ENCODE measurements at regions not wholly inside any gene's neighbourhood (a gene's known extent, or its start where the extent isn't known, plus 50 kb on each side); places are given as distances from the start of the nearest gene placed in this dataset.

DNA sequence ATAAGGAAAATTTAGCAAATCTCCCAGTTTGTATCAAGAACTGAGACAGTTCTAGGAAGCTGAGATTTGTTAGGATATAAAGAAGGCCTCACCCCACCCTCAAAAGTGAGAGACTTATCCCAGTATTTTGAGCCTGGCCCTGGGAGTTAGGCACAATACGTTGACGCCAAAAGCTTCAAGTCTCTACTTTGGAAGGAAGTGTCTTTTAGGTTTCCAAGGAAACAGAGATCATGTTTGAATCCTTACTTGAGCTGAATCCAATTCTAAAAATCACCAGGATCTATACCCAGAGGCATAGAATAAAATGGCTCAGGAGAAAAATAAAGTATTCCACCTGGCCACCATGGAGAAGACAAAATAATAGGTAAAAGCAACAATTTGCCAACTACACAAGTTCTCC lies 115.9 kb upstream of the NRG3 start:
- Histone ChIP-seq H3K9me3 (ENCODE audit: low read length) (no peaks in the 10 kb centered on the region), H3K27ac (ENCODE audit: low read depth, low read length, poor library complexity, severe bottlenecking) (no peak overlapping the region), H3K79me2 (ENCODE audit: insufficient read depth, low read depth, low read length) (no peaks in the 10 kb centered on the region), H2AFZ (ENCODE audit: low read length) (no peak overlapping the region), H3K9me2 (ENCODE audit: insufficient read depth, low read length) (no peaks in the 10 kb centered on the region), H3K36me3 (ENCODE audit: insufficient read depth, low read length) (no peaks in the 10 kb centered on the region), H4K20me1 (ENCODE audit: insufficient read depth, low read length) (no peaks in the 10 kb centered on the region), H3K4me2 (ENCODE audit: low read length) (no peak overlapping the region), H3K4me3 (ENCODE audit: low read depth, low read length, poor library complexity, severe bottlenecking) (no peak overlapping the region), H3K4me1 (ENCODE audit: insufficient read depth, low read length, poor library complexity, severe bottlenecking) (no peaks in the 10 kb centered on the region)
- CTCF ChIA-PET (ENCODE audit: unreplicated experiment), result no interaction called here
- POLR2A ChIA-PET, result interaction anchor here (1.0 kb wide), 1 partner anchor 8 kb away, joined by 3 read pairs; no protein-coding TSS in a partner anchor
- TF ChIP-seq, protein P1, sequence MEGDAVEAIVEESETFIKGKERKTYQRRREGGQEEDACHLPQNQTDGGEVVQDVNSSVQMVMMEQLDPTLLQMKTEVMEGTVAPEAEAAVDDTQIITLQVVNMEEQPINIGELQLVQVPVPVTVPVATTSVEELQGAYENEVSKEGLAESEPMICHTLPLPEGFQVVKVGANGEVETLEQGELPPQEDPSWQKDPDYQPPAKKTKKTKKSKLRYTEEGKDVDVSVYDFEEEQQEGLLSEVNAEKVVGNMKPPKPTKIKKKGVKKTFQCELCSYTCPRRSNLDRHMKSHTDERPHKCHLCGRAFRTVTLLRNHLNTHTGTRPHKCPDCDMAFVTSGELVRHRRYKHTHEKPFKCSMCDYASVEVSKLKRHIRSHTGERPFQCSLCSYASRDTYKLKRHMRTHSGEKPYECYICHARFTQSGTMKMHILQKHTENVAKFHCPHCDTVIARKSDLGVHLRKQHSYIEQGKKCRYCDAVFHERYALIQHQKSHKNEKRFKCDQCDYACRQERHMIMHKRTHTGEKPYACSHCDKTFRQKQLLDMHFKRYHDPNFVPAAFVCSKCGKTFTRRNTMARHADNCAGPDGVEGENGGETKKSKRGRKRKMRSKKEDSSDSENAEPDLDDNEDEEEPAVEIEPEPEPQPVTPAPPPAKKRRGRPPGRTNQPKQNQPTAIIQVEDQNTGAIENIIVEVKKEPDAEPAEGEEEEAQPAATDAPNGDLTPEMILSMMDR (conservative IDR thresholded peaks at IDR 0.05; ENCODE audit: low read length), result no peak
- TF ChIP-seq EZH2phosphoT487 (IDR thresholded peaks at IDR 0.05; ENCODE audit: borderline replicate concordance, low read depth, low read length), result no peak
- intact Hi-C loops (cut with micrococcal nuclease; ENCODE audit: unreplicated experiment), result no loop called here
- no peak for DNase-seq (ENCODE audit: low spot score)
- no TSS peak for BruUV-seq (replicated peaks)

DNA sequence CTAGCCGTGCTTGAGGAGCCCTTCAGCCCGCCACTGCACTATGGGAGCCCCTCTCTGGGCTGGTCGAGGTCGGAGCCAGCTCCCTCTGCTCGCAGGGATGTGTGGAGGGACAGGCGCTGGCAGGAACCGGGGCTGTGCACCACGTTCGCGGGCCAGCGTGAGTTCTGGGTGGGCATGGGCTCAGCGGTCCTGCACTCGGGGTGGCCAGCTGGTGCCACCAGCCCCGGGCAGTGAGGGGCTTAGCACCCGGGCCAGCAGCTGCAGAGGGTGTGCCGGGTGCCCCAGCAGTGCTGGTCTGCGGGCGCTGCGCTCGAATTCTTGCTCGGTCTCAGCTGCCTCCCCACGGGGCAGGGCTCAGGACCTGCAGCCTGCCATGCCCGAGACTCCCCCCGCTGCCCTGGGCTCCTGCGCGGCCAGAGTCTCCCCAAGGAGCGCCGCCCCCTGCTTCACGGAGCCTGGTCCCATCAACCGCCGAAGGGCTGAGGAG lies 90.8 kb upstream of the NRG3 start:
- Histone ChIP-seq H3K9me3 (ENCODE audit: low read length) (no peaks in the 10 kb centered on the region), H3K27ac (ENCODE audit: low read depth, low read length, poor library complexity, severe bottlenecking) (no peak overlapping the region), H3K9me2 (ENCODE audit: insufficient read depth, low read length) (no peaks in the 10 kb centered on the region), H2AFZ (ENCODE audit: low read length) (no peak overlapping the region), H3K36me3 (ENCODE audit: insufficient read depth, low read length) (no peaks in the 10 kb centered on the region), H3K4me1 (ENCODE audit: insufficient read depth, low read length, poor library complexity, severe bottlenecking) (no peaks in the 10 kb centered on the region), H3K4me3 (ENCODE audit: low read depth, low read length, poor library complexity, severe bottlenecking) (no peak overlapping the region), H3K79me2 (ENCODE audit: insufficient read depth, low read depth, low read length) (no peaks in the 10 kb centered on the region), H4K20me1 (ENCODE audit: insufficient read depth, low read length) (no peaks in the 10 kb centered on the region), H3K4me2 (ENCODE audit: low read length) (no peak overlapping the region)
- CTCF ChIA-PET (ENCODE audit: unreplicated experiment), result no interaction called here
- TF ChIP-seq, protein P1 (conservative IDR thresholded peaks at IDR 0.05; ENCODE audit: low read length), result no peak
- TF ChIP-seq EZH2phosphoT487 (IDR thresholded peaks at IDR 0.05; ENCODE audit: borderline replicate concordance, low read depth, low read length), result no peak
- no TSS peak for BruUV-seq (replicated peaks)
- no peak for DNase-seq (ENCODE audit: low spot score)
- POLR2A ChIA-PET, result no interaction called here
- intact Hi-C loops (cut with micrococcal nuclease; ENCODE audit: unreplicated experiment), result no loop called here

DNA sequence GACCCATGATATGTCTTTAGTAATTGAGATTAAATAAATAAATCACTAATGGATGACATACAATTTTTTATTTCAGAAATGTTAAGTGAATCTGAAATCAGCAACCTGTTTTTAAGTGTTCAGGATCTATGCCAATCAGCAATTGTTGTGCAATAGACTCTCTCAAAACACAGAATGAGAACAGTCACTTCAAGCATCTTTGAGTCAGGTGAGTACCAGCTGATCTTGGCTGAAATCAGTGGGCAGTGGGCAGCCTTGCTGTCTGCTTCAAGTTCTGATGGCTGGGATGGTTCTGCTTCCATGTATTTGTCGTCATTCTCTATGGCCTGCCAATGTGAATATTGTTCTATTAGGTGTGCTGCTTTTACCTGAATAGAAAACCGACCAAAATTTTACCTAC lies 82.3 kb upstream of the NRG3 start:
- POLR2A ChIA-PET, result no interaction called here
- CTCF ChIA-PET (ENCODE audit: unreplicated experiment), result no interaction called here
- TF ChIP-seq EZH2phosphoT487 (IDR thresholded peaks at IDR 0.05; ENCODE audit: borderline replicate concordance, low read depth, low read length), result no peak
- TF ChIP-seq, protein P1 (conservative IDR thresholded peaks at IDR 0.05; ENCODE audit: low read length), result no peak

More for the DNA sequence above, 82.3 kb upstream of the NRG3 start:
- Histone ChIP-seq H2AFZ (ENCODE audit: low read length) (no peak overlapping the region), H3K27ac (ENCODE audit: low read depth, low read length, poor library complexity, severe bottlenecking) (no peak overlapping the region), H3K79me2 (ENCODE audit: insufficient read depth, low read depth, low read length) (no peaks in the 10 kb centered on the region), H3K4me3 (ENCODE audit: low read depth, low read length, poor library complexity, severe bottlenecking) (no peak overlapping the region), H3K4me2 (ENCODE audit: low read length) (no peak overlapping the region), H3K4me1 (ENCODE audit: insufficient read depth, low read length, poor library complexity, severe bottlenecking) (no peaks in the 10 kb centered on the region), H3K9me3 (ENCODE audit: low read length) (no peaks in the 10 kb centered on the region), H4K20me1 (ENCODE audit: insufficient read depth, low read length) (no peaks in the 10 kb centered on the region), H3K36me3 (ENCODE audit: insufficient read depth, low read length) (no peaks in the 10 kb centered on the region), H3K9me2 (ENCODE audit: insufficient read depth, low read length) (no peaks in the 10 kb centered on the region)
- intact Hi-C loops (cut with micrococcal nuclease; ENCODE audit: unreplicated experiment), result no loop called here
- DNase-seq (ENCODE audit: low spot score), result no peak
- no TSS peak for BruUV-seq (replicated peaks)

All from OCI-LY7 (cell line).